Loucy (cell line): ENCODE measurements at regions not wholly inside any gene's neighbourhood (a gene's known extent, or its start where the extent isn't known, plus 50 kb on each side); places are given as distances from the start of the nearest gene placed in this dataset.

Experiments used
- H2AFZ ChIP-seq: fragments of 200-600 bp; sonication (generic); 2 replicates; pipeline ENCODE4 v1.6.0; 2016; ENCODE audit warnings: antibody characterized with exemption, mild to moderate bottlenecking, low read length, moderate library complexity
- H3F3A ChIP-seq: fragments of 200-600 bp; 2 replicates; pipeline ENCODE4 v1.6.0; 2016; ENCODE audit warnings: antibody characterized with exemption, low read depth, mild to moderate bottlenecking
- H3K27me3 ChIP-seq: fragments of 200-600 bp; sonication (generic); 2 replicates; pipeline ENCODE4 v1.6.1; 2014; ENCODE audit warnings: low read length, mild to moderate bottlenecking; ENCODE audit not compliant: insufficient read depth, poor library complexity, severe bottlenecking
- H3K36me3 ChIP-seq: fragments of 200-600 bp; sonication (generic); 2 replicates; pipeline ENCODE4 v1.6.1; 2016; ENCODE audit warnings: low read length; ENCODE audit not compliant: insufficient read depth
- H3K4me1 ChIP-seq: fragments of 200-600 bp; sonication (generic); 2 replicates; pipeline ENCODE4 v1.5.1; 2014; ENCODE audit warnings: low read length, mild to moderate bottlenecking; ENCODE audit not compliant: insufficient read depth, poor library complexity, severe bottlenecking
- H3K4me2 ChIP-seq: fragments of 200-600 bp; sonication (generic); 2 replicates; pipeline ENCODE4 v1.6.0; 2014; ENCODE audit warnings: antibody characterized with exemption, low read length, low read depth, mild to moderate bottlenecking; ENCODE audit not compliant: poor library complexity, severe bottlenecking
- H3K4me3 ChIP-seq: fragments of 200-600 bp; sonication (generic); 2 replicates; pipeline ENCODE4 v1.5.1; 2014; ENCODE audit warnings: low read length, mild to moderate bottlenecking, mixed read lengths; ENCODE audit not compliant: poor library complexity, severe bottlenecking
- H3K79me2 ChIP-seq: fragments of 200-600 bp; sonication (generic); 2 replicates; pipeline ENCODE4 v1.6.1; 2014; ENCODE audit warnings: low read length; ENCODE audit not compliant: insufficient read depth
- H3K9ac ChIP-seq: fragments of 200-600 bp; sonication (generic); 2 replicates; pipeline ENCODE4 v1.6.0; 2014; ENCODE audit warnings: mild to moderate bottlenecking, low read depth, low read length, moderate library complexity; ENCODE audit not compliant: poor library complexity, severe bottlenecking
- H3K9me2 ChIP-seq: fragments of 200-600 bp; sonication (generic); replicated peaks from 2 replicates; pipeline ENCODE4 v1.6.1; 2016; ENCODE audit warnings: low read depth, low read length, mixed read lengths
- H3K9me3 ChIP-seq: fragments of 200-600 bp; sonication (generic); 2 replicates; pipeline ENCODE4 v1.6.1; 2014; ENCODE audit warnings: mild to moderate bottlenecking, antibody characterized with exemption, low read length, low read depth; ENCODE audit not compliant: insufficient read depth
- H4K20me1 ChIP-seq: fragments of 200-600 bp; sonication (generic); 2 replicates; pipeline ENCODE4 v1.6.0; 2014; ENCODE audit warnings: antibody characterized with exemption, low read length, mild to moderate bottlenecking; ENCODE audit not compliant: insufficient read depth, poor library complexity, severe bottlenecking
- CTCF ChIP-seq: fragments of 200-600 bp; sonication (generic); conservative IDR thresholded peaks from 2 replicates; pipeline ENCODE4 v1.5.1; 2014; ENCODE audit warnings: mild to moderate bottlenecking, antibody characterized with exemption, low read length
- EZH2phosphoT487 ChIP-seq: fragments of 200-600 bp; IDR thresholded peaks from 2 replicates; pipeline ENCODE4 v1.6.1; 2018; ENCODE audit warnings: antibody characterized with exemption, mild to moderate bottlenecking, moderate library complexity, borderline replicate concordance

GRCh38 chr15:29356786-29357185, 87.2 kb upstream of the NSMCE3 start:
- H4K20me1 ChIP-seq = no peaks in the 10 kb centered on the region
- no peaks in the 10 kb centered on the region for H3K79me2 ChIP-seq
- no peaks in the 10 kb centered on the region for H3K27me3 ChIP-seq
- H3K4me1 ChIP-seq = no peaks in the 10 kb centered on the region
- no peak overlapping the region for H3K4me3 ChIP-seq
- no peak overlapping the region for H3K4me2 ChIP-seq
- no peaks in the 10 kb centered on the region for H3K9me3 ChIP-seq
- H3K9ac ChIP-seq = no peak overlapping the region
- no peaks in the 10 kb centered on the region for H3K9me2 ChIP-seq
- no peak overlapping the region for H2AFZ ChIP-seq
- TF ChIP-seq CTCF (no peak), EZH2phosphoT487 (no peak)
- no peaks in the 10 kb centered on the region for H3K36me3 ChIP-seq
- H3F3A ChIP-seq = no peaks in the 10 kb centered on the region

DNA sequence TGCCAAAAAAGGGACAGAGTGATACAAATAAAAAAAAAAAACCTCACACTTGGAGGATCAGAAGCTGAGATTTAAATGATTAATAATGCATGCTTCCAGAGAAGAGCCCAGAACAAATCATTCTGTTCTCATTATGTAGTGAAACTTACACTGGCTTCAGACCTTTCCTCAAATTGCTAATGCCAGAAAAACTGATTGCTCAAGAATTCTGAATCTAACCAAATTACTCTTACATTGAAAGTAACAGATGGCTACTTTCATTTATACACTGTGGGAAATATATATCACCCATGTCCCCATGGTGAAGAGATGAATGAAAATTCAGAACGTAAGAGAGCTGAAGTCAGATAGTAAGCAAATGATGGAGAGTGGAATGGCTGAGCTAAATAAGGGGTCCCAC, 85.9 kb upstream of the NSMCE3 start:
- H3K4me1 ChIP-seq = no peaks in the 10 kb centered on the region

GRCh38 chr15:29352402-29352801, 82.8 kb upstream of the NSMCE3 start:
- Histone ChIP-seq H3K36me3 (no peaks in the 10 kb centered on the region), H3K4me1 (no peaks in the 10 kb centered on the region), H3F3A (no peaks in the 10 kb centered on the region), H3K9me3 (no peaks in the 10 kb centered on the region), H2AFZ (no peak overlapping the region), H3K27me3 (no peaks in the 10 kb centered on the region), H4K20me1 (no peaks in the 10 kb centered on the region), H3K79me2 (no peaks in the 10 kb centered on the region), H3K9me2 (no peaks in the 10 kb centered on the region), H3K4me3 (no peak overlapping the region), H3K9ac (no peak overlapping the region), H3K4me2 (no peak overlapping the region)
- no peak for TF ChIP-seq EZH2phosphoT487
- no peak for TF ChIP-seq CTCF

More for the DNA sequence above, 85.9 kb upstream of the NSMCE3 start:
- no peaks in the 10 kb centered on the region for H3K9me3 ChIP-seq
- H3K36me3 ChIP-seq = no peaks in the 10 kb centered on the region
- H3K4me2 ChIP-seq = no peak overlapping the region
- no peak overlapping the region for H3K9ac ChIP-seq
- H4K20me1 ChIP-seq = no peaks in the 10 kb centered on the region
- H3K27me3 ChIP-seq = no peaks in the 10 kb centered on the region
- no peak overlapping the region for H2AFZ ChIP-seq
- no peaks in the 10 kb centered on the region for H3K9me2 ChIP-seq
- TF ChIP-seq EZH2phosphoT487 = no peak
- H3K79me2 ChIP-seq = no peaks in the 10 kb centered on the region
- no peak overlapping the region for H3K4me3 ChIP-seq
- H3F3A ChIP-seq = no peaks in the 10 kb centered on the region

- H3K4me3 ChIP-seq = no peak overlapping the region
- no peaks in the 10 kb centered on the region for H3F3A ChIP-seq
- H3K27me3 ChIP-seq = no peaks in the 10 kb centered on the region
These were observed 79.6 kb upstream of the NSMCE3 start for GRCh38 chr15:29349196-29349595.

More at GRCh38 chr15:29349196-29349595, 79.6 kb upstream of the NSMCE3 start:
- TF ChIP-seq CTCF (no peak), EZH2phosphoT487 (no peak)
- Histone ChIP-seq H3K79me2 (no peaks in the 10 kb centered on the region), H3K9ac (no peak overlapping the region), H2AFZ (no peak overlapping the region), H3K9me3 (no peaks in the 10 kb centered on the region), H3K4me1 (no peaks in the 10 kb centered on the region), H3K36me3 (no peaks in the 10 kb centered on the region), H4K20me1 (no peaks in the 10 kb centered on the region), H3K4me2 (no peak overlapping the region), H3K9me2 (no peaks in the 10 kb centered on the region)
